SW480 (cell line): ENCODE measurements at regions not wholly inside any gene's neighbourhood (a gene's known extent, or its start where the extent isn't known, plus 50 kb on each side); places are given as distances from the start of the nearest gene placed in this dataset.
"Not testable (repeated sequence)": the region's sequence is repeated elsewhere in the genome, so short reads cannot be mapped to it uniquely, and the experiment has no call there.

Experiments used
- DNase-seq: peaks from one replicate; pipeline ENCODE4 v3.0.0-alpha.2; 2016; ENCODE audit warnings: low spot score

GRCh38 chr10:90032519-90032918 is 331.1 kb downstream of the KIF20B start:
- no peak for DNase-seq

- not testable (repeated sequence) for DNase-seq
Measured at GRCh38 chr10:90034862-90035261, 333.5 kb downstream of the KIF20B start.

DNA sequence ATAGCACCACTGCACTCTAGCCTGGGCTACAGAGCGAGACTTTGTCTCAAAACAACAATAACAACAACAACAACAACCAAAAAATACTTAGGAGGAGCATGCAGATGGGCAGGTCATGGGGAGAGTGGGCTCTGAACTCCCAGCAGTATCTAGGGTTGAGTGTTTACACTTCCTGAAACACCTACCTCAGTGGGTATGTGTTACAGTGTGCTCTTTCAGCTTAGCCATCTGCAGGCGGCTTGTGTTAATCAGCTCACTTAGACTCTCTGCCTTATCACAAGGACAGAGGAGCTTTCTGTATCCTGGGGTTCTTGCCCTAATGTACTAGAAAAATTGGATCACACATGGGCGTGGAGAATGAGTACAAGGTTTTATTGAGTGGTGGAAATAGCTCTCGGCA is 340.2 kb downstream of the KIF20B start:
- DNase-seq = no peak

- no peak for DNase-seq
Measured at GRCh38 chr10:90042075-90042474, 340.7 kb downstream of the KIF20B start.

DNA sequence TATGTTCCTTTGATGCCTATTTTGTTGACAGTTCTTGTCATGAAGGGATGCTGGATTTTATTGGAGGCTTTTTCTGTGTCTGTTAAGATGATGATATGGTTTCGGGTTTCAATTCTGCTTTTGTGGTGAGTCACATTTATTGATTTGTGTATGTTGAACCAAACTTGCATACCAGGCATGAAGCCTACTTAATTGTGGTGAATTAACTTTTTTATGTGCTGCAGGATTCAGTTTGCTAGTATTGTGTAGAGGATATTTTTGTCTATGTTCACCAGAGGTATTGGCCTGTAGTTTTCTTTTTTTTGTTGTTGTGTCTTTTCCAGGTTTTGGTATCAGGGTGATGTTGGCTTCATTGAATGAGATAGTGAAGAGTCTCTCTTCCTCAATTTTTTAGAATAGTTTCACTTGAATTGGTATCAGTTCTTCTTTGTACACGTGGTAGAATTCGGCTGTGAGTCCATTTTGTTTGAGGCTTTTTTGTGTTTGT is 345.9 kb downstream of the KIF20B start:
- DNase-seq = no peak

GRCh38 chr10:90051053-90051452 is 349.7 kb downstream of the KIF20B start:
- DNase-seq = no peak

- no peak for DNase-seq
Measured at GRCh38 chr10:90051474-90051873, 350.1 kb downstream of the KIF20B start.

- no peak for DNase-seq
Measured at GRCh38 chr10:90062786-90063185, 361.4 kb downstream of the KIF20B start.

DNA sequence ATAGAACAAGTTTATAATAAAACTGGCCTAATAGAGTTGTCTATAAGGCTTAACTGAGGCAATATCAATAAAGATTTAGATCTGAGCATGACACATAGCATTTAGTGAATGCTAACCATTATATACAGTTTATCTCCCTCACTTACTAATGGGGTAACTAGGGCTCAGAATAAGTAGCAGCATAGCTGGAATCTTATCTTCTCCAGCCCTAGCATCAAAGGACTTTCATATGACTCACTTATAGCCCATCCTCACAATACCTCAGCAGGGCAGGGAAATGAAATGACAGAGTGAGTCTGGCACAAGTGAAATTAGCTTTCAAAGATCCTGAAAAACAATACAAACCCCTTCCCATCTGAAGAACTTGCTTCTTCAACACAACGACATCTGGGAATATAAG is 362.9 kb downstream of the KIF20B start:
- DNase-seq = peak; percentile 11

GRCh38 chr10:90066435-90066834 is 365.0 kb downstream of the KIF20B start:
- no peak for DNase-seq

GRCh38 chr10:90075995-90076394 is 374.6 kb downstream of the KIF20B start:
- DNase-seq = no peak

GRCh38 chr10:90079819-90080218 is 378.4 kb downstream of the KIF20B start:
- no peak for DNase-seq

- not testable (repeated sequence) for DNase-seq
Measured at GRCh38 chr10:90086606-90087190, 385.3 kb downstream of the KIF20B start.

- DNase-seq = peak; percentile 74
Measured at GRCh38 chr10:90087197-90088023, 386.0 kb downstream of the KIF20B start.

- no peak for DNase-seq
Measured at GRCh38 chr10:90088024-90088317, 386.6 kb downstream of the KIF20B start.

- no peak for DNase-seq
Measured at GRCh38 chr10:90089719-90090118, 388.3 kb downstream of the KIF20B start.

- no peak for DNase-seq
Measured at GRCh38 chr10:90096196-90096595, 394.8 kb downstream of the KIF20B start.

- not testable (repeated sequence) for DNase-seq
Measured at GRCh38 chr10:90107581-90107980, 406.2 kb downstream of the KIF20B start.

GRCh38 chr10:90111671-90112070 is 410.3 kb downstream of the KIF20B start:
- DNase-seq = peak; percentile 51

- DNase-seq = no peak
Measured at GRCh38 chr10:90112681-90113080, 411.3 kb downstream of the KIF20B start.

DNA sequence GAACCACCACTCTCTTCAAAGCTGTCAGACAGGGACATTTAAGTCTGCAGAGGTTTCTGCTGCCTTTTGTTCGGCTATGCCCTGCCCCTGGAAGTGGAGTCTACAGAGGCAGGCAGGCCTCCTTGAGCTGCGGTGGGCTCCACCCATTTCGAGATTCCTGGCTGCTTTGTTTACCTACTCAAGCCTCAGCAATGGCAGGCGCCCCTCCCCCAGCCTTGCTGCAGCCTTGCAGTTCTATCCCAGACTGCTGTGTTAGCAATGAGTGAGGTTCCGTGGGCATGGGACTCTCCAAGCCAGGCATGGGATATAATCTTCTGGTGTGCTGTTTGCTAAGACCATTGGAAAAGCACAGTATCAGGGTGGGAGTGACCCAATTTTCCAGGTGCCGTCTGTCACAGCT is 417.2 kb downstream of the KIF20B start:
- not testable (repeated sequence) for DNase-seq

GRCh38 chr10:90119631-90120280 is 418.4 kb downstream of the KIF20B start:
- not testable (repeated sequence) for DNase-seq
